ENCODE measurements at regions not wholly inside any gene's neighbourhood (a gene's known extent, or its start where the extent isn't known, plus 50 kb on each side); places are given as distances from the start of the nearest gene placed in this dataset.
A peak's percentile ranks its signal among the peaks of the same experiment; 100 is the strongest.

DNA sequence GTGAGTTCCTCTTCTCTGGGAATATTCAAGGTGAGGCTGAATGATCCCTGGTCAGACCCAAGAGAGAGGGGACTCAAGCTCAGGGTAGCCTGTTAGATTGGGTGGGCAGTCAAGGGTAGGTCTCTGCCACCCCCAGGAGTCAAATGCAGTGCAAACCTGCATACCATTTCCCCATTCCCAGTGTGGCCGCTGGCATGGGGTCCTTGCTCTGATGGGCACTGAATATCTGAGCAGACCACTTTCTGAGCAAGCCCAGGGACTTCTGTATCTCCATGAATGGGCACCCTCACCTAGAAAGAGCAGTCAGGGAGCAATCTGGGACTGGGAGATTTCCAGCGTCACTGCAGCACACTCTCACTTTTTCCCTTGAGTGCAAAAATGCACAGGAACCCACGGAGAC, 573.7 kb downstream of the BCL11B start:
- DNase-seq = no peak

DNA sequence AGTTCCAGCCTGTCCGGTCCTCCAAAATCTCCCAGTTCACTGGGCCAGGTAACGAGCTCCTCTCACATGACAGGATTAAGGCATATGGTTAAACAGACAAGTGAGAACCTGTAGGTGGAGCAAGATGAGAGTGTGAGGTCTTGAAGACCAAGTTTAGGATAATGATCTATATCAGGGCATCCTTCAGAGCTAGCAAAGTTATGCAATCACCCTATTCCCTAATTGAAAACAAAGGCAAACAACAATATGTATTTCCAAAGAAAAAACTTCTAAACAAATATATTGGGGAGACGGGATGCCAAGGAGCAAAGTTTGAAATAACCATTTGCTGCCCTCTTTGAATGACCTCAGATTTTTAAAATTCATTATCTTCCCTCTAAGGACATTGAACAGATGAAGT, 571.2 kb downstream of the BCL11B start:
- DNase-seq = no peak

DNA sequence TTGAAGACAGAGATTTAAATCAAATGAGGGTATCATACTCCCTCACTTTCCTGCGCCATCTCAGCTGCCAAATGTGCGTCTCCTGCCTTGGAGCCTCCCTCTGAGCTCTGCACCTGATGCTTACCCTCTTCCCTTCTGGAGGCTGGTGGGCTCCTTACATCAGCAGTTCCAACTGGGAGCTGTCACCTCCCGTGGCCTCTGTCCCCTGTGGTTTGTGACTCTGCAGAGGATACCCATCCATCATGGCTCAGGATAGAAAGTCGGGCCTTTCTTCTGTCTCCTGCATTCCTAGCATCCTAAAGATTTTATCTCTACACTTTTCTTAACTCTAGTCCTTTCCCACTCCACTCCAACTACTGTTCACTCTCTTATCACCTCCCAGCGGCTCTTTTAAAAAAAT, 570.6 kb downstream of the BCL11B start:
- DNase-seq = no peak

DNA sequence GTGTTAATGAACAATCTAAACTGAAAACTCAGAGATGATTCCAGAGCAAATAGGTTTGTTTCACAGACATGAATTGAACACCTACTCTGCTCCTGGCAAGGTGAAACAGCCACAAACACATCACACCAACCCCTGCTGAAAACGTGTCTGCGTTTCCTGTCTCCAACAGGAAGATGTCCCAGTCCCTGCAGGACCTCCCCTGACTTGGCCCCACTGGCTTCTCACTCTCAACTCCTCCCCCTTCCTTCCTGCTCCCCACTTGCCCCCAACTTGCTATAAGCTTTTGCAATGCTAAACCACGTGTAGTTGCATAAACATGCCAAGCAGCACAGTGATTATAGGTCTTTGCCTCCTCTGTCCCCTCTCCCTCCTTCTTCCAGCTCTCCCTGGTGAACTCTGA, 567.6 kb downstream of the BCL11B start:
- no peak for DNase-seq

DNA sequence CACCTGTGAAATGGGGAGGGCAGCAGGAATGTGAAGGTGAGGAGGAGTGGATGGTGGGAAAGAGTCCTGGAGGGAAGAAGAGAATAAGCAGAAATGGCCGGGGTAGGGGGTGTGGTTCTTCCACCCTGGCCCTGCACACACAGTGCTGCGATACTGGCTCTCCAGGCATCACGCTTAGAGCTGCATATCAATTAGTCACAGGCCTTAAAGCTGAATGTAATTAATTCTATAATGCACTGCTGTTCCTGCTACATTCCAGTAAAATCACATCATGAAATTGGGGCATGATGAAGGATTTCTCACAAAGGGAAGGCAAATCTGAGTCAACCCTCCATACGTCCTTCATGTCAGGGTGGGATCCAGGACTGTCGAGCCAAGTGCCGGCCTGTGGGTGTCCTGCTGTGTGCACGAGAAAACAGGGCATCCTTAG, 566.1 kb downstream of the BCL11B start:
- DNase-seq = no peak

DNA sequence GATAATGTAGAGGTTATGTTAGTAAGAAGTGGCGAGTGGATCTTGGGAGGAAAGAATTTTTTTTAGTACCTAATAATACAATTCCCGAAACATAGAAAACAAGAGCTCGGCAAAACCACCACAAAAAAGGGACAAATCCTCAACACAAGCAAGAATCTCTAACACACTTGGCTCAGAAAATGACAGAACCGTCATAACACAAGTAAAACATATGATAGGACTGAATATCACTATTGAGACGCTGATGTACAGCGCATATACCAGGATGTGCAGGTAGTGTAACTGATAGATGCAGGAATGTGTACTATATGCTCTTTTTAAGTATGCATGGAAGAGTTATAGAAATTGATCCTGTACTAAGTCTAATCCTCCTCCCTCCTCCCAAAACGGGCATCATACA, 564.5 kb downstream of the BCL11B start:
- no peak for DNase-seq

DNA sequence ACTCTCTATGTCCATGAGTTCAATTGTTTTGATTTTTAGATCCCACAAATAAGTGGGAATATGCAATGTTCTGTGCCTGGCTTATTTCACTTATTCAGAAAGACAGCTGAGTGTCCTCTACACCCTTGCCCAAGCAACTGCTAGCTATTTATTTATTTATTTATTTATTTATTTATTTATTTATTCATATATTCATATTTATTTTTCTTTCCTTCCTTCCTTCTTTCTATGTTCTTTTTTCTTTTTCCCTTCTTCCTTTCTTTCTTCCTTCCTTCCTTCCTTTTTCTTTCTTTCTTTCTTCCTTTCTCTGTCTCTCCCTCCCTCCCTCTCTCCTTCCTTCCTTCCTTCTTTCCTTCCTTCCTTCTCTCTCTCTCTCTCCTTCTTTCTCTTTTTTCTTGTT, 563.4 kb downstream of the BCL11B start:
- no peak for DNase-seq

DNA sequence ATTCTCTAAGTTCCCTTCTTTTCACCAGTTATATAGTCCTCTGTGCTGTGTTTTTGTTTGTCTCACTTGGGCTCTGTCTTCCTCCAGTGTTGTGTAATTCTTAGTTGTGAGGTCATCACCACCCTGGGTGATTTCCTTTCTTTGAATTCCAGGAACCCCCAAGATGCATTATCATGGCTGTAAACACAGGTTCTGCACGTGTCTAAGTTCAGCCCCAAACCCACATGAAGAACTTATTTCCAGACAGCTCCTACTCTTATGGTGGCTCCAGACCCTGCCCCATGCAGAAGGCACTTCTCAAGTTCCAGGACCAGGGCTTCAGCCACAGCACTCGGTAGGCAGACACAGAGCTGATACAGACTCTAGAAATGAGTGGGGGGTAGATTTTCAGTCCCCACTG, 560.5 kb downstream of the BCL11B start:
- DNase-seq = no peak

DNA sequence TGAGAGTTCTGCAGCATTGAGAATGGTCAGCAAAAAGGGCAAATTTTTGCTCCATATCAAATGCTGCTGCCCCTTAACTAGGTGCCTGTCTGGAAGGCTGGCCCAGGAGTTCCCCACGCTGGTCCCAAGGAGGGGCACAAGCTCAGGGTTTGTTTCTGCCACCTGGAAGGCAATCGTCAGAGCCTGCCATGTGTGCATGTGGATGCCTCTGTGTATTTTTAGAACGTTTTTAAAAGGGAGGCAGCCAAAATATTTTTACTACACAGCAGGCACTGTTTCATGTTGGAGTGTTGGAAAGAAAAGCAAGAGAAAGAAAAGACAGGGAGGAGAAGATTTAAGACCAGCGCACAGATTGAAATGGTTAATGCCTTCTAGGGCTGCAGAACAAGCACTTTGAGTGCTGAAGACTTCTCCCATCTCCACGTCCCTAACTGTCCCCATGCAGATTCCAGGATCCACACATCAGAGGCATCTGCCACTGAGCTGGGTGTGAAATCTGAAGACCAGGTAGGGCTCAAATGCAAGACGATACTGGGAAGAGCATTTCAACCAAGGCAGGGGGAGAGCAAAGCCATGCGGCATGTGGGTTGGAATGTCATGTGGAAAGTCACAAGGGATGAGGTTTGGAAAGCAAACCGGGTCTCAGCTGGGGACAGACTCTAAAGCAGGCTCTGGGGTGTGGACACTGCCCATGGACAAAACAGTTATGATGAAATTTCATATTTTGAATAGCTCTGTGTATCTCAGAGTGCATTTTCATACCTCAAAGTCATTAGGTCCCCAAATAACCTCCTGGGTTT, 557.2 kb downstream of the BCL11B start:
- DNase-seq = no peak

DNA sequence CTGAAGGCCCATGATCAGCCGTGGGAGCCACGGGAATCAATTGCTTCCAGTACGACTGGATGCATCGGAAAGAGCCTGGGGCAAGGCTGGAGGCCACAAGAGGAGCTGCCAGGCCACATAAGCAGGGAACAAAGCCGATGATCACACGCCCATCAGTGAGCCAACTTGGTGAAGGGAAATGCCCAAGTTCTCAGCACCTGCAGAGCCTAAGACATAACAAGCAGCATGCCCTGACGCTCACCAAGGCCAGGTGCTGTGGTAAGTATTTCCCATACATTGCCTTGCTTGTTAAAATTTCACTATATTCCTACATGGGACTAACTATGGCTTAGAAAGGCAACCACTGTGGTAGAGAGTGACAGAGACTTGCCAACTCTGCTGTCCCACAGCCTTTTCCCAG, 555.9 kb downstream of the BCL11B start:
- DNase-seq = no peak

DNA sequence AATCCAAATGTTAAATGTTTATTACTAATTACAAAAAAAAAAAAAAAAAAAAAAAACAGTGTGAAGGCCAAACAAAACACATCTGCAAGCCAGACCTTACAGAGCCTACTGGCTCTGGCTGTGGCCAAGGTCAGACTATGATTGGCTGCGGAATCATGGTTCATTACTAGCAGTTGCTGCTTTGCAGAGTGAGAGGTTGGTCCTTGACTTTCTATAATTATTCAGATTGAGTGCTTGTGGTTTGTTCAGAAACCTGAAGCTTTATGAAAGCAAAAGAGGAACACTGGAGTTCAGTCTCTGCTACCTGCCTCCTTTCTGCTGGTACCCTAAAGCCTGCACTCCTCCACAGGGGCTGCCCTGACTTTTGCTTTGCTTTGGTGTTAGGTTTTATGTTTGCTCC, 550.9 kb downstream of the BCL11B start:
- no peak for DNase-seq

DNA sequence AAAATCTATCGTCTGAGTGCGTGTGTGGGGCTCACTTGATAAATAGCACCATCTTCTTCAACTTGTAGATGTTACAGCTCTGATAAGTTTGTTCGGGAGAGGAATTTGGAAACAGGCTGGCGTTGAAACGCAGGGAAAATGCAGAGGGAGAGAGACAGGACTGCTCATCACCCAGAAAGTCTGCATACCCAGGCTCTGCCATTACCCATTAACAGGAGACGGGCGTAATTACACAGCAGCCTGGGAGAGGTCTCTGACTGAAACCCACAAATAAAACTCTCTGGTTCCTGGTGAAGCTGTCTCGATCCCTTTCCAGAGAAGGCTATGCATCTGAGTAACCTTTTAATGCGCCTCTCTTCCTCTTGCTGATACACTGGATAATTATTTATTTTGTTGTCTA, 547.3 kb downstream of the BCL11B start:
- DNase-seq = no peak

DNA sequence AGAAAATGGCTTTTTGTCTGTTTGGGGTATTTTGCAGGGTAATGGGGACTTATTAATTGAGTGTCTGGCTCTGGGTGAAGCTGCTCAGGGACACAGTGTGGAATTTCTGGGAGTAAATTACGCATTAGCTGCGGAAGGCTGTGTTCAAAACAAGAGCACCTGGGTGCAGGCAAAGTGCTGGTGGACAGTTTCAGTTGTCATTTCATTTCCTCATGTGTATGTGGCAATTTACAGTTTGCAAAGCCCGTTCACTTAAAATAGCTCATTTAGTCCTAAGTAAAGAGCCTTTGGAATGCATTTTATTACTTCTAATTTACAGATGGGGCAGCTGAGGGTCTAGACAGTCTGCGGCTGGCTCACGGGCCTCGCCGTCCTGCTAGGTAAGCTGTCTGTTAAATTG, 546.8 kb downstream of the BCL11B start:
- DNase-seq = no peak

DNA sequence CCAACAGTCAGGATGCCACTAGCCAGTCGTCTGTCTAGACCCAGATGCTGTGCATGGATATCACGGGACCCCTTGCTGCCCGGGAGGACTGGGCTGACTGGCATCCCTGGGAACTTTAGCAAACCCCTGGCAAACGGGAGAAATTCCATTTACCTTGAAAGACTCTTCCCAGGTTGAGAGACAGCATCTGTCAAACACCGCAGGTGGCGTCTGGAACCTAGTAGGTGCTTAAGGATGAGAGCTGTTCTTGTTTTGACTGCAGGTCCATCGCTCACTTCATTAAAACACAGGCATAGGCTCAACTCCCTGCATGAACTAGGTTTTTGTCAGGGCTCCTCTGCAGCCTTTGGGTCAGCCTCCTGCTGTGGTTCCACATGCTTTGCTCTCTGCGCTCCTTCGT, 546.3 kb downstream of the BCL11B start:
- no peak for DNase-seq

DNA sequence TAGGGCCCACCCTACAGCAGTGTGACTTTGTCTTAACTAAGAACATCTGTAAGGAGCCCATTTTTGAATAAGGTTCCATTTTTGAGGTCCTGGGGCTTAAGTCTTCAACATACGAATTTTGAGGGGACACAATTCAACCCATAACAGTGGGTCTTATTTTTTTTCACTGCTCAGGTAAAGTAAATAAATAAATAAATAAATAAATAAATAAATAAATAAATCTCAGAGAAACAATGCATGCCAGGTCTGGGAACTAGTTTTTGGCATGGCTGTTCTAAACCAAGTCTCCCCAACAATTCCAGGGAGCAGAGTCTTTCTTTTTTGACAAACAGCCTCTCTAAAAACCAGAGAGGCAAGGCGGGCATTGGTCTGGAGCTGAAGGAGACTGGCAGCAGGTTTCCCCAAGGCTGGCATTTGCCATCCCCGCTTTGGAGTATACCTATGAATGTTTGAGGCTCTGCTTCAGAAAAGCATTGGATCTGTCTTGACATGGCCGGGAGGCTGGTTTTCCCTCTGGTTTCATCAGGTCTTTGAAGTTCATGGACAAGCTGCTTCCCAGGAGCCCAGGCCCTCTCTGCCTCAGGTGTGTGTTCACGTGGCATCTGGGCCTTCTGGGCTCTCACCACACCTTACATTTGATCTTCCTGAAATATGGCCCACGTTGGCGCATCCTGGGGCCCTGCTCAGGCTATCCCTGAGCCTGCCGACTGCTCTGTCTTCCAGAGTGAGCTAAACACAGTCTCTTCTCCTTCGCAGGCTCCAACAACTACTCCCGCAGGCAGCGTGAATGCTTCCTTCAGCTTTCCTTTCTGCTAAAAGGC, 545.2 kb downstream of the BCL11B start:
- DNase-seq = no peak

DNA sequence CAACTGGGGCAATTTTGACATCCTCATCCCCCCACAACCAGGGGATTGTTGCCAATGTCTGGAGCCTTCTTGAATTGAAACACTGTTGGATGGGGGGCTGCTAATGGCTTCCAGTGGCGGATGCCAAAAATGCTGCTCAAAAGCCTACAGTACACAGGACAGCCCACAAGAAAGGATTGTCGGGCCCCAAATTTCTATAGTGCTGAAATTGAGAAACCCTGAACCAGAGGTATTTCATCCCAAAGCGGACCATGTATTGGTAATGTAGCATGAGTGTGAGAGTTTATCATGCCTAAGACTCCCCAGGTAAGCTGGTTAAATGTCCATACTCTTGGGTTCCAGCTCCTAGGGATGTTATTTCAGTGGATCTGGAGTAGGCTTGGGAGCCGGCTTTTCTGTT, 544.0 kb downstream of the BCL11B start:
- DNase-seq = no peak

DNA sequence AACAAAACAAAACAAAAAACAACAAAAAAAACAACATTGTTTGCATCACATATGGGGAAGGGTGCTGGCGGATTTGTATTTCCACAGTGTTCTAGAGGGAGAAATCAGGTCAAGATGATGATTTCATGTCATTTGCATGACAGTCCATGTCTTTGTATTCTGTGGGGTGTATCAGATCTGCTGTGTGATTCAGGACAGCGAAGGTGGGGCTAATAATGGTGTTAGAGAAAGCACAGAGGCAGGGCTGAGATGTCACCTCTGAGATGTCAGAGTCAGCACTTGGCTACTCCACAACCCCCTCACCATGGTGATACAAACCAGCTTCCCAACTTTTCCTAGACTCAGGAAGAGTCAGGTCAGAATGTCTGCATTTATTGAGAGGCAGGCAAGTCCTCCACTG, 543.2 kb downstream of the BCL11B start:
- no peak for DNase-seq

DNA sequence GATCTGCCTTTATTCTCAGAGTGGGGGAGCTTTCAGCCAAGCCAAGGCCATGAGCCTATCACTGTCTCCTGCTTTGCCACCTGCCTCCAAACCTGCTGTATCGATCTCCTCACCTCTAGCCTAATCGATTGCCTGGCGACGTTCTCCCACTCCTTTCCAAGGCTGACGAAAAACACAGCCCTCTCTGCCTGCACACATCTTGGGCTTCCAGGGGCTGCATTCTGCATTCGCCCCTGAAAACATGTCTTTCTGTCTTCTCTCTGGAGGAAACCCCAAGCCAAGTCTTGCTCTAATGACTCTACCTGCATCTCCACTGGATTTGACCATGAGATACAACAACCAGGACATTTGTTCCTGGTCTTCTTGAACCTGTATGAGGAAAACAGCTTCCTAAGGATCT, 540.7 kb downstream of the BCL11B start:
- no peak for DNase-seq

DNA sequence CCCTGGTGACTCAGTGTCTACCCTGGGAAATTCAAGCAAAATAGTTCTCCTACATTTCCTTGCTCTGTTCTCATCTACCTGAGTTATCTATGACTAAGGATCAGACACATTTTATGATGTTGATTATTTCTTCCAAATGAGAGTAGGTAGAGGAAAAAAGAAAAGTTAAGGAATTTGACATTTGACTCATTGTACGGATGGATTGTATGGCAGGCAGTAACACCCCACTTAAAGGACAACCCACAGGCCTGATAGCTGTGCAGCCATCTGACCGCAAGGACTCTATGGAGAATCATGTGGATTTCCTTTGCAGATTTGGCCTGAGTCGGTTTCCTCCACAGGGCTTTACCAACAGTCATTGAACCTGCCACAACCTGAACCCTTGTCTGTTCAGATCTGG, 540.3 kb downstream of the BCL11B start:
- no peak for DNase-seq

DNA sequence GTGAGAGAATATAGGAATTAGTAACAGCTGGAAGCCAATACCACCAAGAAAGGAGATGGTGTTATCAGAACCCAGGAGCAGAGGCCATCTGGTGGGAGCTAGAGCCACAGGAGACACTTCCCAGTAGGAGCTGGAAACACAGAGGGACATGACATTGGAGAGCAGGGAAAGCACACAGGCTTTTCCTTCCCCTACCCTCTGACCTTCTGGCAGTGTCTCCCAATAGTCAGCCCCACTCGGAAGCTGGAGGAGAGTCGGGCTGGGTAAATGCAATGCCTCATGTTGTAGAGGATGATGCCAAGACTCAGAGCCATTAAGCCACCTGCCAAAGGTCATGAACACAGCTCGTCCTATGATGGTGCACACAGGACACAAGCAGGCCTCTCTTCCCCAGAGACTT, 538.5 kb downstream of the BCL11B start:
- DNase-seq = no peak

DNA sequence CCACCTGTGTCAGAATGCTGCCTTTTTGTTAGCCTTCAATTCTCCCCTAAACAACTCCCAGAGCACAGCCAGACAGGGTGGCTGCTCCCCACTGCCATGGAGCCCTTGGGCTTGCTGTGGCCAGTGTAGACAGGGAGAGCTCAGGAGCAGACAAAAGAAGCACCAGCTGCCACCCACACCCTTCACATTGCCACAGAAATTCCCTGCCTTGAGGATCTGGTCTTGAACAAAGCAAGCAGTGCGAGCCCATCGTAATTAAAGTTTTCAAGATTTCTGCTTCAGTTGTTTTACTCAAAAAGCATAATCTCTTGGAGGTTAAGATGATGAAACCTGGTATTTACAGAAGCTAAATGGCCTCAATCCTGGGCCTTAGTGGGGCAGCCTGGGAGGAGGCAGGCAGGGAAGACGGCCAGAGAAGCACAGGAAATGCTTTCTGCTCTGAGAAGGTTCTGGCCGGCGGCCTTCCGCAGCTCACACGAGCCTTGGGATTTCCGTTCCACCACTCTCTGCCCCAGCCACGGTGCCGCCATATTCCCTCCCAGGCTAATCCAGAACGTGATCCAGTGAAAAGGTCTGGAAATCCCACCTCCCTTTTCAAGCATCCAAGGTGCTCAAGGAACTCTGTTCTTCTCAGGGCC, 535.2 kb downstream of the BCL11B start:
- peak; percentile 46 for DNase-seq

DNA sequence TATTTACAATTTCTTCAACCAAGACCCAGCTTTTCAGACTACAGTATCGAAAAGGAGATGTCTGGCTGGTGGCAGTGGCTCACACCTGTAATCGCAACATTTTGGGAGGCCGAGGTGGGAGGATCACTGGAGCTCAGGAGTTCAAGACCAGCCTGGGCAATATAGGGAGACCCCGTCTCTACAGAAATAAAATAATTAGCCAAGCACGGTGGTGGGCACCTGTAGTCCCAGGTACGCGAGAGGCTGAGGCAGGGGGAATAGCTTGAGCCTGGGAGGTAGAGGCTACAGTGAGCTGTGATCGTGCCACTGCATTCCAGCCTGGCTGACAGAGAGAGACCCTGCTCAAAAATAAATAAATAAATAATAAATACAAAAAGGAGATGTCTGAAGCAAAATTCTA, 530.5 kb downstream of the BCL11B start:
- no peak for DNase-seq

DNA sequence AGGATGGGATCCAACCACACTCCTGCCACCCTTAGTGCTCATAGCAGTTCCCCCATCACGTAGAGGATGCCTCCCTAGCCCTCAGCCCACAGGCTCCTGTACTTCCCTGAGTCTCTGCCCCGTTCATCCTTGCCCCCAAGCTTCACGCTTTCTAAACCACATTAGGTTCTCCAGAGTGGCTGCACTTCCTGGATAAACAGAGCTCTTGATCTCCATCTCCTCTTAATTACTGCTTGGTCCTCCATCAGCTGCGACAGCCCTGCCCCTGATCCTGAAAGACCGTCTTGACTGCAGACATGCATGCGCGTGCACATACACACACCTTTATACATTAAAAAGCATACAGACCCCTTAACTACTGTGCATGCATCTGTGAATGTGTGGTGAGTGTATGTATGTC, 530.0 kb downstream of the BCL11B start:
- no peak for DNase-seq

DNA sequence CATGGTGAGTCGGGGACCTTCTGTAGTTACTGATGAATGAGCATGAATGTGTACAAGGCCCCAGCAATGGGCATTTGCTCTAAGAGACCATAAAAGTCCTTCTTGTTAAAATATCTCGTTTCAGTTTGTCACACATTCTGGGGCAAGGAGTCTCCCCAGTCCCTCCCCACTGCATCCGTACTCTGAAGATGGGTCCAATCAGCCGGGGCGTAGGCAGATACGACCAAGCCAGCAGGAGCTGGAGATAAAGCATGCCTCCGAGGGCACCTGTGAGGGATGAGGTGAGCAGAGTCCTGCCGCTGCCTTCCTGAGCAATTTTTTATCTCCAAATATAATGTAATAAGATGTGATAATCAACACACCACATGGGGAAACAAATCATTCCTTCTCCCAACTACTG, 528.5 kb downstream of the BCL11B start:
- no peak for DNase-seq
